Liver (tissue), 3 donors: ENCODE measurements at regions not wholly inside any gene's neighbourhood (a gene's known extent, or its start where the extent isn't known, plus 50 kb on each side); places are given as distances from the start of the nearest gene placed in this dataset.

Experiments used
- ATF3 ChIP-seq: IDR thresholded peaks from 2 replicates; pipeline ENCODE4 v1.6.1; 2016; ENCODE audit warnings: antibody characterized with exemption
- EGR1 ChIP-seq, 2 donors: IDR thresholded peaks; 2 replicates each; pipeline ENCODE4 v1.6.1; 2016 to 2018; ENCODE audit warnings: antibody characterized with exemption in 2 of 2, low read depth in 2 of 2
- FOXA1 ChIP-seq: IDR thresholded peaks from 2 replicates; pipeline ENCODE4 v1.6.1; 2016; ENCODE audit warnings: antibody characterized with exemption
- REST ChIP-seq: IDR thresholded peaks from 2 replicates; pipeline ENCODE4 v1.6.1; 2016; ENCODE audit warnings: antibody characterized with exemption, mild to moderate bottlenecking
- TAF1 ChIP-seq: conservative IDR thresholded peaks from 2 replicates; pipeline ENCODE4 v1.6.1; 2016; ENCODE audit warnings: antibody characterized with exemption, mild to moderate bottlenecking
- TF ChIP-seq, protein P1 (sequence below): fragments of 150-350 bp; IDR thresholded peaks from 2 replicates; pipeline ENCODE4 v1.5.1; 2017; ENCODE audit warnings: improper control_type of control experiment, low read depth, low read length; ENCODE audit not compliant: missing input control
- TF ChIP-seq, protein P2 (sequence below): IDR thresholded peaks from 2 replicates; pipeline ENCODE4 v1.6.1; 2016; ENCODE audit warnings: antibody characterized with exemption
- donor health status: healthy.
- donor health status: healthy.

- no peak for TF ChIP-seq REST
- no peak for TF ChIP-seq EGR1 (IDR thresholded peaks at IDR 0.05; ENCODE audit: low read depth in 2 of 2)
- TF ChIP-seq, protein P1, sequence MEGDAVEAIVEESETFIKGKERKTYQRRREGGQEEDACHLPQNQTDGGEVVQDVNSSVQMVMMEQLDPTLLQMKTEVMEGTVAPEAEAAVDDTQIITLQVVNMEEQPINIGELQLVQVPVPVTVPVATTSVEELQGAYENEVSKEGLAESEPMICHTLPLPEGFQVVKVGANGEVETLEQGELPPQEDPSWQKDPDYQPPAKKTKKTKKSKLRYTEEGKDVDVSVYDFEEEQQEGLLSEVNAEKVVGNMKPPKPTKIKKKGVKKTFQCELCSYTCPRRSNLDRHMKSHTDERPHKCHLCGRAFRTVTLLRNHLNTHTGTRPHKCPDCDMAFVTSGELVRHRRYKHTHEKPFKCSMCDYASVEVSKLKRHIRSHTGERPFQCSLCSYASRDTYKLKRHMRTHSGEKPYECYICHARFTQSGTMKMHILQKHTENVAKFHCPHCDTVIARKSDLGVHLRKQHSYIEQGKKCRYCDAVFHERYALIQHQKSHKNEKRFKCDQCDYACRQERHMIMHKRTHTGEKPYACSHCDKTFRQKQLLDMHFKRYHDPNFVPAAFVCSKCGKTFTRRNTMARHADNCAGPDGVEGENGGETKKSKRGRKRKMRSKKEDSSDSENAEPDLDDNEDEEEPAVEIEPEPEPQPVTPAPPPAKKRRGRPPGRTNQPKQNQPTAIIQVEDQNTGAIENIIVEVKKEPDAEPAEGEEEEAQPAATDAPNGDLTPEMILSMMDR: no peak
- no peak for TF ChIP-seq ATF3
- TF ChIP-seq, protein P2, sequence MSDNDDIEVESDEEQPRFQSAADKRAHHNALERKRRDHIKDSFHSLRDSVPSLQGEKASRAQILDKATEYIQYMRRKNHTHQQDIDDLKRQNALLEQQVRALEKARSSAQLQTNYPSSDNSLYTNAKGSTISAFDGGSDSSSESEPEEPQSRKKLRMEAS: no peak
- no peak for TF ChIP-seq FOXA1
- TF ChIP-seq TAF1: no peak
These were observed 1338.8 kb upstream of the SEL1L start for GRCh38 chr14:82872494-82872893.
